HG03280 (cell line): ENCODE measurements at regions not wholly inside any gene's neighbourhood (a gene's known extent, or its start where the extent isn't known, plus 50 kb on each side); places are given as distances from the start of the nearest gene placed in this dataset.

Experiments used
- ATAC-seq: cut with Tn5 transposase; IDR thresholded peaks from one replicate; pipeline ENCODE4 v1.9.1; 2021; ENCODE audit warnings: mild to moderate bottlenecking, moderate library complexity; ENCODE audit not compliant: unreplicated experiment

DNA sequence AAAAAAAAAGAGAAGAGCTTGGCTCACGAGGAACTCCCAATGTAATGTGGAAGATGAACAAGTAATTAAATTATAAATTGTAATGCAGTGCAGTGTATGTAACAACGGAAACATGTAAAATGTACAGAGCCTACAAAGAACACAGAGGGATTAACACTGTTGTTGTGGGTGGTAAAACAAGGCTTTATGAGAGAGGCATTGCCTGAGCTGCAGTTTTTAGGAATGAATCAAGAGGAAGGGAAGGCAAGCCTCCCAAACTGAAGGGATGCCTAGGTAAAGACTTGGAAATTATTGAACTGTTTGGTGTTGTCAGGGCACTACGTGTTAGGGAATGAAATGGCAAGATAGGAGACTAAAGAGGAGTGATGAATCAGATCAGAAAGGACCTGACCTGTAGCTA, 213.7 kb downstream of the HTR7 start:
- ATAC-seq = no peak

DNA sequence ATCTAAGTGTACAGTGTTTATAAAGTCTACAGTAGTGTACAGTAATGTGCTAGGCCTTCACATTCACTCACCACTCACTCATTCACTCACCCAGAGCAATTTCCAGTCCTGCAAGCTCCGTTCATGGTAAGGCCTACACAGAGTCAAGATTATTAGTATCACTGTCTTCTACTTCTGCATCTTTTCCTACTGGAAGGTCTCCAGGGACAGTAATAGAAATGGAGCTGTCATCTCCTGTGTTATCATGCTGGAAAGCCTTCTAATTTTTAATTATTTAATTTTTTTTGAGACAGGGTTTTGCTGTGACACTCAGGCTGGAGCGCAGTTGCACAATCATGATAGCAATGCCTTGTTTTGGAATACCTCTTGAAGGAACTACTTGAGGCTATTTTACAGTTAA, 207.0 kb downstream of the HTR7 start:
- no peak for ATAC-seq

DNA sequence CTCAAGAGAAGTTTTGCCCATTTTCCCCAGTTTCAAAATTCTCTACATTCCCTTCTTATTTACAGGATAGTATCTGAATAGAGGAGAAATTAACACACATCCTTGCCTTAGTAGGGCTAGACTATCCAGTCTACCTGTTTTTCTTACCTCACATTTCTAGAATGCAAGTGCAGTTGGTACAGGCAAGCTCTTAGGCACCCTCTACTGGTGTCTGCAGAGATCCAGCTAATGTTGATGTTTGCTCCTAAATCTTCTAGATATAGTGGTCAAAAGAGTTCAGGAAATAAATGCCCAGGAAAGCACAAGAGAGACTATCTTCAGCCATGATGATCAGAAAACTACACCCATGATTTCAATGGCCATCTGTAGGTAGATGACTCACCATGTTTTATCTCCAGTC, 205.3 kb downstream of the HTR7 start:
- no peak for ATAC-seq

DNA sequence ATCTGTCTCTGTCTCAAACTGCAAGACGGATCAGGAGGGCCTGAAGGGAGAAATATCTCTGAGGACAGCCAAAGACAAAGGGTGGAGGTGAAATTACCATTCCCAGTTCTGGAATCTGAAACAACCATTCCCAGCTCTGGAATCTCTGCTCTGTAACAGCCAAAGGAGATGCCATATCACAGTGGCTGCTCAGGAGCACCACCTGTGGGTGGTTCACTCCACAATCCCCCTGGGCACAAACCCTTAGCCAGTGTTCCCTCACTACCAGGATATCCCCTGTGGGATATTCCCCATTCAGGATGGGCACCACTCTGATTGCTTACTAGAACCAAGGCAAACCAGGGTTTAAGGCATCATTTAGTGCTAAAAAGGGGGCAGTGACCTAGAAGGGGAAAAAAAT, 199.0 kb downstream of the HTR7 start:
- ATAC-seq = no peak

DNA sequence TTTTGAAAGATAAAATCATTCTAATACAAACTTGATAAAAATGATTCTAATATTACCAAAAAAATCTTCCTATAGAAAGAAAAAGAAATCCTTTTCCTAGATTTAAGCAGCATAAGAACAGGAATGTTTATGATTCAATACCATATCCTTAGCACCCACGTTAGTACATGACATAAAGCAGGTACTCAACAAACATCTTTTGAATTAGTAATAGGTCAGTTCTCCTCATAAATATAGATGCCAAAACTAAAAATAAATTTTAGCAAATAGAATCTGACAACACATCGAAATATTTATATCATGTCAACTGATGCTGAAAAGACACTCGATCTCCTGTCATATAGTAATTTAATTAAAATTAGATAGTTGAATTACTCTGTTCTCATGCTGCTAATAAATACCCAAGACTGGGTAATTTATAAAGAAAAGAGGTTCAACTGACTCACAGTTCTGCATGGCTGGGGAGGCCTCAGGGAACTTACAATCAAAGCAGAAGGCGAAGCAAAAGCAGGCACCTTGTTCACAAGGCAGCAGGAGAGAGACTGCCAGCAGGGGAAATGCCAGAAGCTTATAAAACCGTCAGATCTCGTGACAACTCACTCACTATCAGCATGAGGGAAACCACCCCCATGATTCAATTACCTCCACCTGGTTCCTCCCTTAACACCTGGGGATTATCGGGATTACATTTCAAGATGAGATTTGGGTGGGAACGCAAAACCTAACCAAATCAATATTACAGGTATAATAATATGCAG, 191.8 kb downstream of the HTR7 start:
- ATAC-seq = no peak

DNA sequence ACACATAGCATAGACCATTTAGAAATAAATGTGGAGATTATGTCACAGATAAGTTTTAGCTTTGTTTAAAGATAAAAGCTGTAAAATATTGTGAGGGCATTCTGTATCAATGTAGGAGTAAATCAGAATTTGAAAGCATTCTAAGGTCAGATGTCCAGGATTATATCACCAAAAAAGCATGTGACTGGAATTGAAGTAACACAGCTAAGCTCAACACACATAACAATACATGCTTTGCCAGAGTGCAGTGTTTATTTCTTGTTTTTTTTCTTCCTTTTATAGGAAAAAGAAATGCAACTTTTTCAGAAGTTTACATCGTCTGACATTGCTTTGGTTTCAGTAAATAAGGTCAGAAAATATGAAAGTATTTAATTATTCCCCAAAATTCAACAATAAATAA, 183.4 kb downstream of the HTR7 start:
- ATAC-seq = no peak

DNA sequence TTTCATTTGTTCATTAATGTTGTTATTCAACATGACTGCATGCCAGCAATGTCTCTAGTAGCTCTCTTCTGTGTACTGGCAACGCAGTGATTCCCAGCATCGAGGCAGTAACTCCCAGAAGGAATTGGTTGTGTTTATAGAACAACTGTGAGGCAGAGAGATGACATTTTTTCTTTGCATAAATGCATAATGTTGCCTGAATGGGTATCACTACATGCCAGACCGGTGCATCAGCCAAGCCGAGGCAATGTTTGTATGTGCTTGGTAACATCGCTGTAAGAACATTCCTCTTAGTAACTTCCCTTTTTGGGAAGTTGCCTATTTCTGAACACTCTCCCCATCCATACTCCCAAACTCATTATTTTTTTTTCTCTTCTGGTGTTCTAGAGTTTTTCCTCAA, 182.9 kb downstream of the HTR7 start:
- ATAC-seq = no peak

DNA sequence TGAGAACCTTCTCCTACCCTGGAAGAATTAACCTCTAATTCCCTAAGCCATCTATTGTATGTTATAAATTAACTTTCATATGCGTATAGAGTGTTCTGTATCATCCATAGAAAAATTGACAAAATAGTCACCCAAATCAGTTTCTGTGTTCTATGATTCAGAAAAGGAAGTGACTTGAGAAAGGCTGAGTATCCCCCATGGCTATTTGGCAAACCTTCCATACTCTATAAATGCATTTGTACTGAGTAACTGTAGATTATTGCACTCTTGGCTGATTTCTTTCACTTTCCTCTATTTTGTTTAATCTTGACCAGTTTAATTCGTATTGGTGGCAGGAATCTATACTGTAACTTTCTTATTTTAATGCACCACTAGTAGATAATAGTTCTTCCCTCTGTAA, 182.2 kb downstream of the HTR7 start:
- no peak for ATAC-seq
